ENCODE measurements at regions not wholly inside any gene's neighbourhood (a gene's known extent, or its start where the extent isn't known, plus 50 kb on each side); places are given as distances from the start of the nearest gene placed in this dataset.

GRCh38 chr4:10959586-10959985 lies 275.0 kb upstream of the CLNK start:
- ChIA-PET CTCF (no interaction called here), POLR2A (no interaction called here)
- DNase-seq, result no peak
- Mint-ChIP-seq H3K27me3 (ENCODE audit: insufficient read depth, unreplicated experiment) (no peaks in the 10 kb centered on the region), H3K9me3 (ENCODE audit: unreplicated experiment) (no peaks in the 10 kb centered on the region), H3K27ac (ENCODE audit: unreplicated experiment) (no peak overlapping the region), H3K36me3 (ENCODE audit: insufficient read depth, unreplicated experiment) (no peaks in the 10 kb centered on the region), H3K4me3 (ENCODE audit: unreplicated experiment) (no peak overlapping the region), H3K4me1 (ENCODE audit: low read depth, unreplicated experiment) (peaks cover 17% of the 10 kb centered on the region)
- H3K9me3 ChIP-seq, result no peaks in the 10 kb centered on the region
- no TSS peak for BruUV-seq (replicated peaks)
- H3K4me3 ChIP-seq (ENCODE audit: low read depth, low read length), result no peak overlapping the region
- H3K36me3 ChIP-seq (ENCODE audit: control insufficient read depth, insufficient read depth, low read length), result 0 out of 2 replicates have a peak, but pooled peaks cover 2% of the 10 kb centered on the region
- intact Hi-C loops (cut with micrococcal nuclease; ENCODE audit: unreplicated experiment), result no loop called here
- H3K27me3 ChIP-seq (replicated peaks; ENCODE audit: control insufficient read depth, insufficient read depth, low read length), result no peaks in the 10 kb centered on the region
- H3K4me1 ChIP-seq, result no peaks in the 10 kb centered on the region
- TF ChIP-seq CTCF (IDR thresholded peaks at IDR 0.05; ENCODE audit: insufficient read depth in 1 of 2, low read depth in 1 of 2, low read length in 1 of 2, severe bottlenecking in 1 of 2, unreplicated experiment in 1 of 2), result no peak

DNA sequence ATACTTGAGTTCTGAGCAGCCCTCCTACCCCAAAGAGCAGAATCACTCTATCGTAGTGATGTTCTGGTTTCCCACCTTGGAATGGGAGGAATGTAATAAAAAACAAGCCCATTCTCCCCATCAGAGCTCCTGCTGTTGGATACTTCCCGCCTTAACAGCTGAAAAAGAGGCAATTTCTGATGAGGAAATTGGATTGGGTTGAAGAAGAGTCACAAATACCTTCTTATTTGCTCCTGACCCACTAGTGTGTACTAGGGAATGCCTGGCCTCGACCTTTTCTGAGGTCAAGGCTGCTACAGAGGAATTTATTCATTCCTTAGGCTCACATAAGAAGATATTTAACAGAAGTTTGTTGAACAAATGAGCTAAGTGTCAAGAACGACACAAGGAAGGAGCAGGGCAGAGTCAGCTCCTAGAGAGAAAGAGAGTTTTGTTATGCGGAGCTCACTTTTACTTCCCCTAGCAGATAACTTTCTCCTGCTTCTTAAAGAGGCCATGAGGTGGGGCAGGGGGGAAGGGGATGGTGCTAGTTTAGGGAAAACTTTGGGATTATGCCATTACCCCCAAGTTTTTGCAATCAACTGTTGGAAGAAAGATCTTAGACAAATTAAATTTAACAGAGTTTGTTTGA lies 273.8 kb upstream of the CLNK start:
- Mint-ChIP-seq H3K4me3 (ENCODE audit: unreplicated experiment) (no peak overlapping the region), H3K27ac (ENCODE audit: unreplicated experiment) (no peak overlapping the region), H3K27me3 (ENCODE audit: insufficient read depth, unreplicated experiment) (no peaks in the 10 kb centered on the region), H3K36me3 (ENCODE audit: insufficient read depth, unreplicated experiment) (no peaks in the 10 kb centered on the region), H3K9me3 (ENCODE audit: unreplicated experiment) (no peaks in the 10 kb centered on the region), H3K4me1 (ENCODE audit: low read depth, unreplicated experiment) (peaks cover 17% of the 10 kb centered on the region)
- intact Hi-C loops (cut with micrococcal nuclease; ENCODE audit: unreplicated experiment), result no loop called here
- Histone ChIP-seq H3K4me1 (no peaks in the 10 kb centered on the region), H3K9me3 (no peaks in the 10 kb centered on the region), H3K36me3 (ENCODE audit: control insufficient read depth, insufficient read depth, low read length) (no peaks in the 10 kb centered on the region), H3K4me3 (ENCODE audit: low read depth, low read length) (no peak overlapping the region), H3K27me3 (replicated peaks; ENCODE audit: control insufficient read depth, insufficient read depth, low read length) (no peaks in the 10 kb centered on the region)
- ChIA-PET CTCF (no interaction called here), POLR2A (no interaction called here)
- no TSS peak for BruUV-seq (replicated peaks)
- DNase-seq, result no peak
- TF ChIP-seq CTCF (IDR thresholded peaks at IDR 0.05; ENCODE audit: insufficient read depth in 1 of 2, low read depth in 1 of 2, low read length in 1 of 2, severe bottlenecking in 1 of 2, unreplicated experiment in 1 of 2), result no peak

DNA sequence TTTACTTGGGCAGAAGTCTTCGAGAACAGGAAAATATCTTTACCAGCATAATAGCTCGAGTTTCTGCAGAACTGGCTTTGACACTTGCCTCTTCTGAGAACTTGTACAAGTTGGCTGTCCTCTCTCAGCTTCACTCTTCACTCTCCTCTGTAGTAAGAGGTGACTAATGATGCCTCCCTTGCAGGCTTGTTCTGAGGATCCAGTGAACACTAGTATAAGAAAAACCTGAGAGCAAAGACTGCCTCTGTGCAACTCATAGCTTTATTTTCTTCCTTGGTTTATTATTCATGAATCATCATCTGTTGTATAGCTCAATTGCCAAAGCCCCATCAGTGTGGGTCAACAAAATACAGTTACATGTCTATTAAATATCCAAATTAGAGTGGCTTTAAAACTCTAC lies 266.7 kb upstream of the CLNK start:
- no peak overlapping the region for H3K27ac Mint-ChIP-seq (ENCODE audit: unreplicated experiment)
- CTCF ChIA-PET, result no interaction called here
- BruUV-seq (replicated peaks), result no TSS peak
- no peak for TF ChIP-seq CTCF (IDR thresholded peaks at IDR 0.05; ENCODE audit: insufficient read depth in 1 of 2, low read depth in 1 of 2, low read length in 1 of 2, severe bottlenecking in 1 of 2, unreplicated experiment in 1 of 2)
- POLR2A ChIA-PET, result no interaction called here
- Histone ChIP-seq H3K4me3 (ENCODE audit: low read depth, low read length) (no peak overlapping the region), H3K9me3 (no peaks in the 10 kb centered on the region), H3K4me1 (no peaks in the 10 kb centered on the region), H3K36me3 (ENCODE audit: control insufficient read depth, insufficient read depth, low read length) (no peaks in the 10 kb centered on the region), H3K27me3 (replicated peaks; ENCODE audit: control insufficient read depth, insufficient read depth, low read length) (no peaks in the 10 kb centered on the region)
- no peak for DNase-seq
- H3K4me3 Mint-ChIP-seq (ENCODE audit: unreplicated experiment), result no peak overlapping the region
- peaks cover 5% of the 10 kb centered on the region for H3K9me3 Mint-ChIP-seq (ENCODE audit: unreplicated experiment)
- no peaks in the 10 kb centered on the region for H3K27me3 Mint-ChIP-seq (ENCODE audit: insufficient read depth, unreplicated experiment)
- peaks cover 15% of the 10 kb centered on the region for H3K4me1 Mint-ChIP-seq (ENCODE audit: low read depth, unreplicated experiment)
- no peaks in the 10 kb centered on the region for H3K36me3 Mint-ChIP-seq (ENCODE audit: insufficient read depth, unreplicated experiment)
- intact Hi-C loops (cut with micrococcal nuclease; ENCODE audit: unreplicated experiment), result no loop called here
